HG03095 (cell line): ENCODE measurements at regions not wholly inside any gene's neighbourhood (a gene's known extent, or its start where the extent isn't known, plus 50 kb on each side); places are given as distances from the start of the nearest gene placed in this dataset.
"Not testable (repeated sequence)": the region's sequence is repeated elsewhere in the genome, so short reads cannot be mapped to it uniquely, and the experiment has no call there.

Source experiments
- ATAC-seq: cut with Tn5 transposase; IDR thresholded peaks from one replicate; pipeline ENCODE4 v1.9.1; 2021; ENCODE audit warnings: moderate library complexity; ENCODE audit not compliant: unreplicated experiment

GRCh38 chr1:146883190-146883589 lies 54.9 kb upstream of the NBPF12 start:
- not testable (repeated sequence) for ATAC-seq

- not testable (repeated sequence) for ATAC-seq
Measured at GRCh38 chr1:146881096-146881495, 57.0 kb upstream of the NBPF12 start.

GRCh38 chr1:146863799-146864319 lies 74.3 kb upstream of the NBPF12 start:
- ATAC-seq, result not testable (repeated sequence)

- ATAC-seq, result not testable (repeated sequence)
Measured at GRCh38 chr1:146853147-146853546, 85.0 kb upstream of the NBPF12 start.

- not testable (repeated sequence) for ATAC-seq
Measured at GRCh38 chr1:146850352-146850889, 87.7 kb upstream of the NBPF12 start.

GRCh38 chr1:146838725-146839124 lies 99.4 kb upstream of the NBPF12 start:
- ATAC-seq, result not testable (repeated sequence)

GRCh38 chr1:146826957-146827356 lies 111.2 kb upstream of the NBPF12 start:
- ATAC-seq, result not testable (repeated sequence)

- not testable (repeated sequence) for ATAC-seq
Measured at GRCh38 chr1:146794236-146794635, 143.9 kb upstream of the NBPF12 start.

- not testable (repeated sequence) for ATAC-seq
Measured at GRCh38 chr1:146792725-146793124, 145.4 kb upstream of the NBPF12 start.

GRCh38 chr1:146784212-146784940 lies 153.7 kb upstream of the NBPF12 start:
- not testable (repeated sequence) for ATAC-seq

GRCh38 chr1:146781235-146781634 lies 156.9 kb upstream of the NBPF12 start:
- not testable (repeated sequence) for ATAC-seq

GRCh38 chr1:146777826-146778602 lies 160.1 kb upstream of the NBPF12 start:
- not testable (repeated sequence) for ATAC-seq

- ATAC-seq, result not testable (repeated sequence)
Measured at GRCh38 chr1:146774988-146775387, 163.1 kb upstream of the NBPF12 start.

GRCh38 chr1:146774271-146774670 lies 163.9 kb upstream of the NBPF12 start:
- not testable (repeated sequence) for ATAC-seq

GRCh38 chr1:146771409-146771808 lies 166.7 kb upstream of the NBPF12 start:
- ATAC-seq, result not testable (repeated sequence)

- not testable (repeated sequence) for ATAC-seq
Measured at GRCh38 chr1:146770998-146771397, 167.1 kb upstream of the NBPF12 start.

GRCh38 chr1:146763234-146763633 lies 174.9 kb upstream of the NBPF12 start:
- not testable (repeated sequence) for ATAC-seq

GRCh38 chr1:146756858-146757257 lies 181.3 kb upstream of the NBPF12 start:
- not testable (repeated sequence) for ATAC-seq

- not testable (repeated sequence) for ATAC-seq
Measured at GRCh38 chr1:146748686-146749085, 189.4 kb upstream of the NBPF12 start.

- not testable (repeated sequence) for ATAC-seq
Measured at GRCh38 chr1:146731981-146732680, 206.0 kb upstream of the NBPF12 start.
